Mesendoderm (in vitro differentiated cells): ENCODE measurements at regions not wholly inside any gene's neighbourhood (a gene's known extent, or its start where the extent isn't known, plus 50 kb on each side); places are given as distances from the start of the nearest gene placed in this dataset.

Experiments used
- DNase-seq: peaks from one replicate; pipeline ENCODE4 v3.0.0; 2013
- H2AK5ac ChIP-seq: 2 replicates; pipeline ENCODE4 v1.6.1; 2013; ENCODE audit warnings: low read length, inconsistent platforms
- H2BK120ac ChIP-seq: 2 replicates; pipeline ENCODE4 v1.6.1; 2013; ENCODE audit warnings: low read depth, mild to moderate bottlenecking, low read length, moderate library complexity, mixed read lengths
- H2BK15ac ChIP-seq: replicated peaks from 2 replicates; pipeline ENCODE4 v1.6.1; 2013; ENCODE audit warnings: low read depth, mild to moderate bottlenecking, moderate library complexity
- H2BK5ac ChIP-seq: 2 replicates; pipeline ENCODE4 v1.6.1; 2013; ENCODE audit warnings: low read length, inconsistent platforms
- H3K18ac ChIP-seq: 2 replicates; pipeline ENCODE4 v1.6.1; 2013; ENCODE audit warnings: mild to moderate bottlenecking, low read length, mixed read lengths
- H3K23ac ChIP-seq: one replicate; pipeline ENCODE4 v1.6.1; 2013; ENCODE audit warnings: low read length
- H3K27ac ChIP-seq: 2 replicates; pipeline ENCODE4 v1.5.1; 2013; ENCODE audit warnings: low read depth, mild to moderate bottlenecking, inconsistent platforms, low read length, moderate library complexity
- H3K27me3 ChIP-seq: 2 replicates; pipeline ENCODE4 v1.6.1; 2013; ENCODE audit warnings: low read length, control low read depth, mild to moderate bottlenecking, inconsistent platforms; ENCODE audit not compliant: insufficient read depth, poor library complexity
- H3K36me3 ChIP-seq: 2 replicates; pipeline ENCODE4 v1.6.1; 2013; ENCODE audit warnings: low read length, inconsistent platforms; ENCODE audit not compliant: control insufficient read depth, insufficient read depth
- H3K4ac ChIP-seq: one replicate; pipeline ENCODE4 v1.6.1; 2013; ENCODE audit warnings: low read depth, mild to moderate bottlenecking, low read length, moderate library complexity
- H3K4me1 ChIP-seq: 2 replicates; pipeline ENCODE4 v1.6.1; 2013; ENCODE audit warnings: low read depth, low read length, inconsistent platforms; ENCODE audit not compliant: control insufficient read depth
- H3K4me2 ChIP-seq: 2 replicates; pipeline ENCODE4 v1.6.1; 2013; ENCODE audit warnings: low read length
- H3K4me3 ChIP-seq: 2 replicates; pipeline ENCODE4 v1.5.1; 2013; ENCODE audit warnings: mild to moderate bottlenecking, low read length
- H3K56ac ChIP-seq: one replicate; pipeline ENCODE4 v1.6.1; 2013; ENCODE audit warnings: low read length
- H3K79me1 ChIP-seq: 2 replicates; pipeline ENCODE4 v1.6.1; 2013; ENCODE audit warnings: low read length, inconsistent platforms
- H3K79me2 ChIP-seq: 2 replicates; pipeline ENCODE4 v1.6.1; 2013; ENCODE audit warnings: mild to moderate bottlenecking, low read length; ENCODE audit not compliant: control insufficient read depth, insufficient read depth
- H3K9ac ChIP-seq: 2 replicates; pipeline ENCODE4 v1.6.1; 2013; ENCODE audit warnings: low read length, inconsistent platforms
- H4K5ac ChIP-seq: one replicate; pipeline ENCODE4 v1.6.1; 2013; ENCODE audit warnings: low read length
- H4K8ac ChIP-seq: one replicate; pipeline ENCODE4 v1.6.1; 2013; ENCODE audit warnings: low read depth, mild to moderate bottlenecking, control low read depth, low read length, moderate library complexity
- WGBS: extraction: QIAGEN DNeasy Blood & Tissue Kit; methylation state at CpG from one replicate; pipeline ENCODE4 v1.1.7; 2013; ENCODE audit warnings: low lambda C conversion rate, missing lambda C conversion rate; ENCODE audit not compliant: insufficient coverage; ENCODE audit errors: extremely low coverage; 5-methylcytosine and 5-hydroxymethylcytosine counted together

DNA sequence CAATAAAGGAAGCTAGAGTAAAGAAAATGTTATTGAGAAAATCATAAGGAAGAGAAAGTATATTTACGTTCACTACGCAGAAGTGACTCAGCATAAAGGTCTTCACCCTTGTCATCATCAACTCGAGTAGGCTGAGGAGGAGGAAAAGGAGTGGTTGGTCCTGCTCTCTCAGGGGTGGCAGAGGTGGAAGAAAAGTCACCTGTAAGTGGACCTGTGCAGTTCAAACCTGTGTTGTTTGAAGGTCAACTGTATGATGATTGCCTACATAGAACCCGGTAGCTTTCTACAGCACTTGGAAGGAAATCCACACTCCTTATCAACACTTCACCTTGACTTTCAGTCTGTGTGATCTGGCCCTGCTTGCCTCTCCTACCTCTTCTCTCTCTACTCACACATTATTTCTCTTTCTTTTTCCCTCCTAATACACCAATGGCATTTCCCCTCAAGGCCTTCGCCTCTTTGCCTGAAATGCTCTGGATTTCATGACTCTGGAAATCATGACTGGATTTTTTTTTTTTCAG, 109.3 kb upstream of the CPEB4 start:
- no peak overlapping the region for H3K4me3 ChIP-seq
- no peak overlapping the region for H3K18ac ChIP-seq
- no peak overlapping the region for H2BK120ac ChIP-seq
- WGBS: no CpG with 5 or more reads among the region's 5 CpGs
- no peaks in the 10 kb centered on the region for H3K79me1 ChIP-seq
- H3K56ac ChIP-seq: no peak overlapping the region
- no peak overlapping the region for H3K27ac ChIP-seq
- H2BK5ac ChIP-seq: no peak overlapping the region
- H3K9ac ChIP-seq: no peak overlapping the region
- no peak overlapping the region for H4K8ac ChIP-seq
- H2BK15ac ChIP-seq: no peak overlapping the region
- no peak overlapping the region for H3K4me2 ChIP-seq
- H4K5ac ChIP-seq: no peak overlapping the region
- no peaks in the 10 kb centered on the region for H3K4me1 ChIP-seq
- no peak overlapping the region for H3K4ac ChIP-seq
- no peak overlapping the region for H2AK5ac ChIP-seq
- no peak overlapping the region for H3K23ac ChIP-seq
- no peaks in the 10 kb centered on the region for H3K27me3 ChIP-seq
- no peaks in the 10 kb centered on the region for H3K79me2 ChIP-seq
- no peak for DNase-seq
- no peaks in the 10 kb centered on the region for H3K36me3 ChIP-seq

DNA sequence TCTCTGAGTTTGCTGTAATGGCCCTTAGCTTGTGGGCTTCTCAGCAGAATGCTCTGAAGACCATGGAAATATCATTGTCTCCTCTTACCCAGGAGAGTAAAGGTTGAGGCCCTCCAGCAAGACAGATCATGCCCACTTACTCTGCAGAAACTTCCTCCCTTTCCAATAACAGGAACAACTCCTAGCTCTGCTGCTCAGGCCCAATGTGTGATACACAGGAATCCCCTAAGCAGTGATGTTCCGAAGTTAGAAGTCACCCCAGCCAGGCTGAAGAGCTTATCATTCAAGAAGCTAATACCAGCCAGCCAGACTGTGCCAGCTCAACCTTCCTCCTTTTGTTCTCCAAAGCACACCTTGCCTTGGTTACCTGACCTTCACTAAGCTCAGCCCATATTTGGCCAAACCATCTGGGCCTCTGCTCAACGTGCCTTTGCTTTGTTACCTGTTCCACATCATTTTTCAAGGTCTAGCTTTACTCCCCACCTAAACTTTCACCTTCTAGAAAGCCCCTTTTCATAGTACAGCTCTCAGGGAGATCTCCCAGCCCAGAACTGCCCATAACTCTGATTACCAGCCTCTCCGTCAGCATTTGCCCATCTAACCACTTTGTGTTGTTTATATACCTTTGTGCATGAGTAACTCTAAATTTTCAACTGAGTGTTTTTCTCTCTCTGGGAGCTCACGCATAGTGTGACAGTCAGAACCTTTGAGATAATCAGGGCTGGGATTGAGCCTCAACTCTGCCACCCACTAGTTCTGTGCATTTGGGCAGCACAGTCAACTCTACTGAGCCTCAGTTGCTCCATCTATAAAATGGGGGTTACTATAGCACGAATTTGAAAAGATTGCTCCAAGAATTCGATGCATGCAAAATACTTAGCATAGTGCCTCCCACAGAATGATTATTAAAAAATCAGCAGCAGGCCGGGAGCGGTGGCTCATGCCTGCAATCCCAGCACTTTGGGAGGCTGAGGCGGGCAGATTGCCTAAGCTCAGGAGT, 107.6 kb upstream of the CPEB4 start:
- H2BK5ac ChIP-seq: no peak overlapping the region
- H3K36me3 ChIP-seq: no peaks in the 10 kb centered on the region
- no peaks in the 10 kb centered on the region for H3K4me1 ChIP-seq
- DNase-seq: no peak
- no peaks in the 10 kb centered on the region for H3K27me3 ChIP-seq
- WGBS: no CpG with 5 or more reads among the region's 9 CpGs
- H2AK5ac ChIP-seq: no peak overlapping the region
- no peak overlapping the region for H2BK120ac ChIP-seq
- no peak overlapping the region for H3K4me2 ChIP-seq
- H3K23ac ChIP-seq: no peak overlapping the region
- H3K18ac ChIP-seq: no peak overlapping the region
- H3K4me3 ChIP-seq: no peak overlapping the region
- H3K56ac ChIP-seq: no peak overlapping the region
- no peak overlapping the region for H3K27ac ChIP-seq
- H4K5ac ChIP-seq: no peak overlapping the region
- H3K79me1 ChIP-seq: no peaks in the 10 kb centered on the region
- H2BK15ac ChIP-seq: no peak overlapping the region
- no peak overlapping the region for H3K9ac ChIP-seq
- H4K8ac ChIP-seq: no peak overlapping the region
- no peaks in the 10 kb centered on the region for H3K79me2 ChIP-seq
- H3K4ac ChIP-seq: no peak overlapping the region

DNA sequence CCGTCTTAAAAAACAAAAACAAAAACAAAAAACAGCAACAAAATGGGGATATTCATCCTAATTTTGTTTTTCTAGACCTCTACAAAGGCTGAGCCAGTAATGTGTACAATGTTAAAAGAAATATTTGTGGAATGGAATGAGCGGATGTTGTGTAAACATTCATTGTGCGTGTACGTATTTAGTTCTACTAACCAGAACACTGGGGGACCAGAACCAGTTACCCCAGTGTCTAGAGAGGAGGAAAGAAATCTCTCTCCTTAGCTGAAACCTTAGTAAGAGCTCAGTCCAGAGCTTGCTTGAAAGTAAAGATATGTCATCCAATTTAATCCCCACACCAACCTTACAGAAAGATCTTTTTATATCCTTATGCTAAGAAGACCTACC, 106.7 kb upstream of the CPEB4 start:
- no peak overlapping the region for H2BK120ac ChIP-seq
- H2BK15ac ChIP-seq: no peak overlapping the region
- no peak overlapping the region for H4K5ac ChIP-seq
- no peak for DNase-seq
- peaks cover 2% of the 10 kb centered on the region for H3K4me1 ChIP-seq
- H3K4me2 ChIP-seq: no peak overlapping the region
- no peaks in the 10 kb centered on the region for H3K36me3 ChIP-seq
- H3K79me1 ChIP-seq: no peaks in the 10 kb centered on the region
- no peak overlapping the region for H3K9ac ChIP-seq
- no peak overlapping the region for H3K18ac ChIP-seq
- H3K4ac ChIP-seq: no peak overlapping the region
- 100% methylated on average over 3 of the region's 4 CpGs for WGBS
- H3K56ac ChIP-seq: no peak overlapping the region
- H3K79me2 ChIP-seq: no peaks in the 10 kb centered on the region
- H3K23ac ChIP-seq: no peak overlapping the region
- no peak overlapping the region for H2AK5ac ChIP-seq
- H2BK5ac ChIP-seq: no peak overlapping the region
- H3K27ac ChIP-seq: no peak overlapping the region
- H4K8ac ChIP-seq: no peak overlapping the region
- H3K27me3 ChIP-seq: no peaks in the 10 kb centered on the region
- H3K4me3 ChIP-seq: no peak overlapping the region

DNA sequence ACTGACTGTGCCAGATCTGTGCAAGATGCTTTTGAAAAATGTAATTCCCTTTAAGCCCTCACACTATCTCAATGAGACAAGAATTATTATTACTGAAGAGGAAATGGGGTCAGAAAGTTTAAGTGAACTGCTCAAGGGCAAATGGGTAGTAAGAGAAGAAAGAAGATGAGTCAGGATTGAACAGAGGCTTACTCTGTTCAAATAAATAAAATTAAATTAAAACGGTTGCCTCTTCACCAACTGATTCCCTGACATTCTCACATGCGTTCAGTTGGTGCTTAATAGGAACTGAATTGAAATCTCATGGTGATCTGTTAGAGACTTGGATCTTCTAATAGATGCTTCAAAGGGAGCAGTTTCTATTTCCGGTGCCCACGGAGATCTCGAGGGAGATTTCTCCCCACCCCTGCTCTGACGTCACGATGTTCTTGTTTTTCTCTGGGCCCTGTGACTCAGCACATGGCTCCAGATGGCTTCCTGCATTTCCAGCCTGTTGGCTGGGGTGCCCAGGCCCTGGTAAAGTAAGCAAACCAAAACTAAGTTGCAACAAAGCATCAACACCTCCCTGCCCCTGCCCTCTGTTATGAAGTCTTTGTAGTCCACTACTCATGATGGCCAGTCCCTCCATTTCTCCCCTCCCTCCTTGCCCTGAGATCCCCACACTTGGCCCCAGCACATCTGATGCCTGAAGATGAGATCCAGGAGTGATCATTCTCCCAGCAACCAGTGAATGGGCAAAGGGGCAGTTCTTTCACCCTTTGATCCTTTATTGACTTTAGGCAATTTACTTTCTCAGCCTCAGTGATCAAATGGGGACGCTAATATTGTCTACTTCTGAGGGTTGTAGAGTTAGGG, 106.1 kb upstream of the CPEB4 start:
- Histone ChIP-seq H3K9ac (no peak overlapping the region), H2BK120ac (no peak overlapping the region), H3K4ac (no peak overlapping the region), H3K27ac (no peak overlapping the region), H3K4me2 (no peak overlapping the region), H2BK15ac (no peak overlapping the region), H4K5ac (no peak overlapping the region), H3K4me3 (no peak overlapping the region), H3K18ac (peak overlapping the region; percentile 32), H2BK5ac (no peak overlapping the region), H3K27me3 (no peaks in the 10 kb centered on the region), H3K4me1 (peaks cover 2% of the 10 kb centered on the region), H3K79me1 (no peaks in the 10 kb centered on the region), H2AK5ac (no peak overlapping the region), H4K8ac (no peak overlapping the region), H3K23ac (no peak overlapping the region), H3K79me2 (no peaks in the 10 kb centered on the region), H3K36me3 (no peaks in the 10 kb centered on the region), H3K56ac (peak overlapping the region; percentile 8)
- WGBS: no CpG with 5 or more reads among the region's 8 CpGs
- DNase-seq: peak; percentile 42

DNA sequence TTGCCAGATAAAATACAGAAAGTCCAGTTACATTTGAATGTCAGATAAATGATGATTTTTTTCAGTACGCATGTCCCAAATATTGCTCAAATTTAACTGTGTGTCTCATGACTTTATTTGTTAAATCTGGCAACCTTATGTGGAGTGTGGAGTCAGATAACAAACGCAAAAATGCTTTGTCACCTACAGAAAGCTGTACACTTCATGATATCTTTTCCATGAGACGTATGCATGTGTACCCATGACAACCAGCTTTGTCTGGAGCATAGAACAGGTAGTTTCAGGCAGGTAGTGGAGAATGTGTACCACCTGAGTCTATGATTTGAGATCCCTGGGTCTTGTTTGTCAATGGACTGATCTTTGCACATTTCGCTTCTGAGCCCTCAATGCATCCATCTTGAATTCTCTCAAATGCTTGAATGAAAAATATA, 105.5 kb upstream of the CPEB4 start:
- H2AK5ac ChIP-seq: no peak overlapping the region
- H2BK120ac ChIP-seq: no peak overlapping the region
- no peaks in the 10 kb centered on the region for H3K79me2 ChIP-seq
- peaks cover 2% of the 10 kb centered on the region for H3K4me1 ChIP-seq
- no peak overlapping the region for H3K18ac ChIP-seq
- H3K36me3 ChIP-seq: no peaks in the 10 kb centered on the region
- no peak overlapping the region for H3K56ac ChIP-seq
- no peaks in the 10 kb centered on the region for H3K27me3 ChIP-seq
- H3K27ac ChIP-seq: no peak overlapping the region
- H2BK15ac ChIP-seq: no peak overlapping the region
- DNase-seq: no peak
- no peak overlapping the region for H3K4me2 ChIP-seq
- no peak overlapping the region for H3K4ac ChIP-seq
- H4K5ac ChIP-seq: no peak overlapping the region
- no peak overlapping the region for H2BK5ac ChIP-seq
- WGBS: no CpG with 5 or more reads among the region's 4 CpGs
- H3K9ac ChIP-seq: no peak overlapping the region
- no peak overlapping the region for H3K23ac ChIP-seq
- H4K8ac ChIP-seq: no peak overlapping the region
- no peak overlapping the region for H3K4me3 ChIP-seq
- H3K79me1 ChIP-seq: no peaks in the 10 kb centered on the region
